ENCODE measurements at regions not wholly inside any gene's neighbourhood (a gene's known extent, or its start where the extent isn't known, plus 50 kb on each side); places are given as distances from the start of the nearest gene placed in this dataset.

DNA sequence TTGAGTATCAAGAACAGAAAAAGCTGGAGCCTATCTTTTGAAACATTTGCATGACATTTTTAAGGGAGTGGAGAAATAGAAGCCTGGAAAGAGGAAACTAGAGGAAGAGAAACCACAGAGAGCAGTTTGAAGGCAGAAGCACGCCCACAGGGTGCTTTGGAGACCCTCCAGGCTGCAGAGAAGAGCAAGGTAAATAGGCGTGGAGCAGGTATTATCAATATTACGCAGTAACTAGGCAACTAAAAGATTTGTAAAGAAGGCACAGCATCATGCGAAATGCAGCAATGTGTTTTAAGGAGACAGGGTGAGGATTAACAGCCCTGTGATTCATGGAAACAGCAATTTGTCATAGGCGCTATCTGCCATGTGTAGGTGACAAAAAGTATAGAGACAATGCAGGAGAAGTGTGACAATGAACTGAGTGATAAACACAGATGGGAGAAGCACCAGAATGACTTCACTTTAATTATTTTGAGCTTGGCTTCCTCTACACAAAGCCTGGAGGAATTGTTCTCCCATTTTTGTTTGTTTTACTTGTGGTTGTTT is 281.2 kb downstream of the BRINP1 start:
- no peaks in the 10 kb centered on the region for H3K9me3 ChIP-seq (ENCODE audit: control insufficient read depth, insufficient read depth, low read depth, low read length)
- no peak overlapping the region for H3K4me3 ChIP-seq (ENCODE audit: low read depth in 2 of 2, low read length in 2 of 2)
- no peak overlapping the region for H3K27ac ChIP-seq (ENCODE audit: low read length)
- H3K36me3 ChIP-seq (ENCODE audit: control insufficient read depth, insufficient read depth, low read length): no peaks in the 10 kb centered on the region
- H3K27me3 ChIP-seq (ENCODE audit: control insufficient read depth, insufficient read depth, low read length): no peaks in the 10 kb centered on the region
- ChIA-PET CTCF (no interaction called here), POLR2A (no interaction called here)
- H3K4me1 ChIP-seq (ENCODE audit: control insufficient read depth, insufficient read depth, low read length): no peaks in the 10 kb centered on the region
- intact Hi-C loops (cut with micrococcal nuclease; ENCODE audit: unreplicated experiment) (no loop called here), in situ Hi-C loops (cut with HindIII; ENCODE audit: low pct_unique_long_range_greater_than_20kb, low sequenced_read_pairs) (no loop called here)
- BruUV-seq (replicated peaks): no TSS peak
- no peak for TF ChIP-seq POLR2AphosphoS5 (IDR thresholded peaks at IDR 0.05; ENCODE audit: low read depth, low read length)
- no peak for TF ChIP-seq REST (IDR thresholded peaks at IDR 0.05; ENCODE audit: insufficient read depth in 1 of 2, low read depth in 2 of 2, low read length in 1 of 2)
- no peak for TF ChIP-seq SIN3A (IDR thresholded peaks at IDR 0.05; ENCODE audit: borderline replicate concordance, insufficient read depth, low read depth, low read length)
- TF ChIP-seq TCF7L2 (IDR thresholded peaks at IDR 0.05; ENCODE audit: low read depth, low read length): no peak
- TF ChIP-seq CTCF (IDR thresholded peaks at IDR 0.05): no peak
- DNase-seq (ENCODE audit: low read depth, low spot score): no peak
- no peak for ATAC-seq

GRCh38 chr9:119091074-119091473 is 278.2 kb downstream of the BRINP1 start:
- POLR2A ChIA-PET: no interaction called here

More at GRCh38 chr9:119091074-119091473, 278.2 kb downstream of the BRINP1 start:
- in situ Hi-C loops (cut with HindIII; ENCODE audit: low pct_unique_long_range_greater_than_20kb, low sequenced_read_pairs): no loop called here
- BruUV-seq (replicated peaks): no TSS peak
- Histone ChIP-seq H3K36me3 (ENCODE audit: control insufficient read depth, insufficient read depth, low read length) (no peaks in the 10 kb centered on the region), H3K4me1 (ENCODE audit: control insufficient read depth, insufficient read depth, low read length) (no peaks in the 10 kb centered on the region), H3K9me3 (ENCODE audit: control insufficient read depth, insufficient read depth, low read depth, low read length) (no peaks in the 10 kb centered on the region), H3K27ac (ENCODE audit: low read length) (no peak overlapping the region), H3K4me3 (ENCODE audit: low read depth in 2 of 2, low read length in 2 of 2) (no peak overlapping the region), H3K27me3 (ENCODE audit: control insufficient read depth, insufficient read depth, low read length) (no peaks in the 10 kb centered on the region)
- no peak for DNase-seq (ENCODE audit: low read depth, low spot score)
- TF ChIP-seq CTCF (IDR thresholded peaks at IDR 0.05): no peak
- TF ChIP-seq REST (IDR thresholded peaks at IDR 0.05; ENCODE audit: insufficient read depth in 1 of 2, low read depth in 2 of 2, low read length in 1 of 2): no peak
- TF ChIP-seq SIN3A (IDR thresholded peaks at IDR 0.05; ENCODE audit: borderline replicate concordance, insufficient read depth, low read depth, low read length): no peak
- no peak for TF ChIP-seq TCF7L2 (IDR thresholded peaks at IDR 0.05; ENCODE audit: low read depth, low read length)
- no peak for TF ChIP-seq POLR2AphosphoS5 (IDR thresholded peaks at IDR 0.05; ENCODE audit: low read depth, low read length)
- intact Hi-C loops (cut with micrococcal nuclease; ENCODE audit: unreplicated experiment): no loop called here
- ATAC-seq: no peak
- CTCF ChIA-PET: no interaction called here

All from Panc1 (cell line).